ENCODE measurements at regions not wholly inside any gene's neighbourhood (a gene's known extent, or its start where the extent isn't known, plus 50 kb on each side); places are given as distances from the start of the nearest gene placed in this dataset.

DNA sequence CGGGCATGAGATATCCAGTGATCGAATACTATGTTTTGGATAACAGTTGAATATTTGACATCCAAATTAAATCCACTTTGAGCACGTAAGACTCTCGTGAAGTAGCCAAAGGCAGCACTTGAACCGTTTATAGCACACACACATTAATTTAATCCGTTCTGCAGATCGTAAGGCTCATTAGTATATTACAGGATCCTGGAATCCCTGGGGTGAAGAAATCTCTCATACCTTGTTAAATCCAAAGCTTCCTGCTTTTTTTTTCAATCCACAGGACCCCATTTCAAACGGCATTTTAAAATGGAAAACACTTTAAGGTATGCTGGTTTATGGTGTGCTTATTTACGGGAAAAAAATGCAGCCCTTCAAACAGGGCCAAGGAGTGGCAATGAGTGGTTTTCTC is 158.4 kb upstream of the ADARB2 start:
- POLR2A ChIA-PET, result no interaction called here
- H3K27me3 Mint-ChIP-seq, result peaks cover 3% of the 10 kb centered on the region

DNA sequence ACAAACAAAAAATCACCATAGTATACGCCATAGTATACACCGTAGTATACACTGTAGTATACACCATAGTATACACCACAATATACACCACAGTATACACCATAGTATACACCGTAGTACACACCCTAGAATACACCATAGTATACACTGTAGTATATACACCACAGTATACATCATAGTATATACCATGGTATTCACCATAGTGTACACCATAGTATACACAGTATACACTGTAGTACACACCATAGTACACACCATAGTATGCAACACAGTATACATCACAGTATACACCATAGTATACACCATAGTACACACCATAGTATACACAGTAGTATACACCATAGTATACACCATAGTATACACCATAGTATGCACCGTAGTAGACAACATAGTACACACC is 157.6 kb upstream of the ADARB2 start:
- ChIA-PET POLR2A (no interaction called here), CTCF (no interaction called here)
- no peaks in the 10 kb centered on the region for H3K79me2 ChIP-seq (ENCODE audit: control insufficient read depth, insufficient read depth, low read length)
- H3K9me3 ChIP-seq (ENCODE audit: control extremely low read depth in 1 of 3, control insufficient read depth in 2 of 3, insufficient read depth in 1 of 3, low read length in 2 of 3), result no peaks in the 10 kb centered on the region
- ATAC-seq (ENCODE audit: low read depth), result no peak
- H3K9me3 Mint-ChIP-seq (ENCODE audit: insufficient read depth), result no peaks in the 10 kb centered on the region
- no peak overlapping the region for H3K27ac ChIP-seq (ENCODE audit: low read length in 2 of 2)
- no peaks in the 10 kb centered on the region for H3K27me3 ChIP-seq (replicated peaks in 1 of 4; ENCODE audit: control extremely low read depth in 1 of 4, control insufficient read depth in 3 of 4, insufficient read depth in 4 of 4, low read length in 3 of 4)
- H3K27me3 Mint-ChIP-seq, result peaks cover 3% of the 10 kb centered on the region
- H3K4me1 Mint-ChIP-seq, result no peaks in the 10 kb centered on the region
- no peak overlapping the region for H3K4me3 ChIP-seq (ENCODE audit: control extremely low read depth in 1 of 5, extremely low read depth in 1 of 5, insufficient read depth in 1 of 5, low read depth in 2 of 5, low read length in 4 of 5)
- no peak for DNase-seq
- no peak overlapping the region for H3K4me3 Mint-ChIP-seq
- H3K27ac Mint-ChIP-seq, result no peak overlapping the region
- no peaks in the 10 kb centered on the region for H3K36me3 ChIP-seq (replicated peaks in 1 of 2; ENCODE audit: control extremely low read depth in 1 of 2, control insufficient read depth in 1 of 2, extremely low read depth in 1 of 2, insufficient read depth in 2 of 2, low read length in 1 of 2)
- H3K4me2 ChIP-seq (replicated peaks; ENCODE audit: low read depth, low read length, poor library complexity, severe bottlenecking), result no peak overlapping the region
- no peak overlapping the region for H2AFZ ChIP-seq (ENCODE audit: insufficient read depth, low read depth, low read length, poor library complexity, severe bottlenecking)
- TF ChIP-seq, protein P1, sequence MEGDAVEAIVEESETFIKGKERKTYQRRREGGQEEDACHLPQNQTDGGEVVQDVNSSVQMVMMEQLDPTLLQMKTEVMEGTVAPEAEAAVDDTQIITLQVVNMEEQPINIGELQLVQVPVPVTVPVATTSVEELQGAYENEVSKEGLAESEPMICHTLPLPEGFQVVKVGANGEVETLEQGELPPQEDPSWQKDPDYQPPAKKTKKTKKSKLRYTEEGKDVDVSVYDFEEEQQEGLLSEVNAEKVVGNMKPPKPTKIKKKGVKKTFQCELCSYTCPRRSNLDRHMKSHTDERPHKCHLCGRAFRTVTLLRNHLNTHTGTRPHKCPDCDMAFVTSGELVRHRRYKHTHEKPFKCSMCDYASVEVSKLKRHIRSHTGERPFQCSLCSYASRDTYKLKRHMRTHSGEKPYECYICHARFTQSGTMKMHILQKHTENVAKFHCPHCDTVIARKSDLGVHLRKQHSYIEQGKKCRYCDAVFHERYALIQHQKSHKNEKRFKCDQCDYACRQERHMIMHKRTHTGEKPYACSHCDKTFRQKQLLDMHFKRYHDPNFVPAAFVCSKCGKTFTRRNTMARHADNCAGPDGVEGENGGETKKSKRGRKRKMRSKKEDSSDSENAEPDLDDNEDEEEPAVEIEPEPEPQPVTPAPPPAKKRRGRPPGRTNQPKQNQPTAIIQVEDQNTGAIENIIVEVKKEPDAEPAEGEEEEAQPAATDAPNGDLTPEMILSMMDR (IDR thresholded peaks at IDR 0.05), result no peak
- TF ChIP-seq EZH2 (IDR thresholded peaks at IDR 0.05; ENCODE audit: borderline replicate concordance, insufficient read depth, low read depth, low read length, poor library complexity, severe bottlenecking), result no peak
- H3K4me1 ChIP-seq (ENCODE audit: control insufficient read depth in 2 of 2, insufficient read depth in 2 of 2, low read length in 2 of 2), result no peaks in the 10 kb centered on the region
- WGBS (ENCODE audit: insufficient coverage), result 100% methylated on average over 1 of the region's 4 CpGs
- H3K9ac ChIP-seq (ENCODE audit: low read length), result no peak overlapping the region
- H4K20me1 ChIP-seq (ENCODE audit: control insufficient read depth, insufficient read depth, low read length, poor library complexity, severe bottlenecking), result no peaks in the 10 kb centered on the region
- intact Hi-C loops (cut with micrococcal nuclease), result no loop called here

More for the DNA sequence above, 158.4 kb upstream of the ADARB2 start:
- no peak overlapping the region for H3K27ac ChIP-seq (ENCODE audit: low read length in 2 of 2)
- no peaks in the 10 kb centered on the region for H3K27me3 ChIP-seq (replicated peaks in 1 of 4; ENCODE audit: control extremely low read depth in 1 of 4, control insufficient read depth in 3 of 4, insufficient read depth in 4 of 4, low read length in 3 of 4)
- Mint-ChIP-seq H3K4me1 (no peaks in the 10 kb centered on the region), H3K4me3 (no peak overlapping the region), H3K9me3 (ENCODE audit: insufficient read depth) (no peaks in the 10 kb centered on the region), H3K27ac (no peak overlapping the region)
- H3K4me3 ChIP-seq (ENCODE audit: control extremely low read depth in 1 of 5, extremely low read depth in 1 of 5, insufficient read depth in 1 of 5, low read depth in 2 of 5, low read length in 4 of 5), result no peak overlapping the region
- TF ChIP-seq, protein P1 (IDR thresholded peaks at IDR 0.05), result no peak
- TF ChIP-seq EZH2 (IDR thresholded peaks at IDR 0.05; ENCODE audit: borderline replicate concordance, insufficient read depth, low read depth, low read length, poor library complexity, severe bottlenecking), result no peak
- H2AFZ ChIP-seq (ENCODE audit: insufficient read depth, low read depth, low read length, poor library complexity, severe bottlenecking), result no peak overlapping the region
- no peak overlapping the region for H3K4me2 ChIP-seq (replicated peaks; ENCODE audit: low read depth, low read length, poor library complexity, severe bottlenecking)
- 100% methylated on average over 1 of the region's 9 CpGs for WGBS (ENCODE audit: insufficient coverage)
- no peaks in the 10 kb centered on the region for H3K9me3 ChIP-seq (ENCODE audit: control extremely low read depth in 1 of 3, control insufficient read depth in 2 of 3, insufficient read depth in 1 of 3, low read length in 2 of 3)
- CTCF ChIA-PET, result no interaction called here
- H3K36me3 ChIP-seq (replicated peaks in 1 of 2; ENCODE audit: control extremely low read depth in 1 of 2, control insufficient read depth in 1 of 2, extremely low read depth in 1 of 2, insufficient read depth in 2 of 2, low read length in 1 of 2), result no peaks in the 10 kb centered on the region
- intact Hi-C loops (cut with micrococcal nuclease), result no loop called here
- no peaks in the 10 kb centered on the region for H3K4me1 ChIP-seq (ENCODE audit: control insufficient read depth in 2 of 2, insufficient read depth in 2 of 2, low read length in 2 of 2)
- H4K20me1 ChIP-seq (ENCODE audit: control insufficient read depth, insufficient read depth, low read length, poor library complexity, severe bottlenecking), result no peaks in the 10 kb centered on the region
- DNase-seq (no peak), ATAC-seq (ENCODE audit: low read depth) (no peak)
- no peaks in the 10 kb centered on the region for H3K79me2 ChIP-seq (ENCODE audit: control insufficient read depth, insufficient read depth, low read length)
- H3K9ac ChIP-seq (ENCODE audit: low read length), result no peak overlapping the region

Measured in B cell (primary cell).